GM10248 (cell line): ENCODE measurements at regions not wholly inside any gene's neighbourhood (a gene's known extent, or its start where the extent isn't known, plus 50 kb on each side); places are given as distances from the start of the nearest gene placed in this dataset.
"Not testable (repeated sequence)": the region's sequence is repeated elsewhere in the genome, so short reads cannot be mapped to it uniquely, and the experiment has no call there.

ENCODE experiments used
- CTCF ChIA-PET: fragments of 300-600 bp; sonication (Branson Sonifier 250); formaldehyde crosslinking; extraction: SDS; loops from one replicate; lab custom pipeline; 2021; ENCODE audit warnings: antibody characterized with exemption; lab: Yijun Ruan, JAX
- POLR2A ChIA-PET: fragments of 350-650 bp; sonication (Branson Sonifier 250); formaldehyde crosslinking; extraction: SDS; loops from one replicate; lab custom pipeline; 2020; ENCODE audit warnings: antibody characterized with exemption; lab: Yijun Ruan, JAX
- DNase-seq: peaks from one replicate; pipeline ENCODE4 v3.0.0; 2012; ENCODE audit errors: extremely low spot score
- CTCF ChIP-seq: IDR thresholded peaks from 2 replicates; pipeline ENCODE4 v1.5.1; 2012; ENCODE audit warnings: mild to moderate bottlenecking, low read depth; ENCODE audit errors: extremely low read depth, missing control alignments, control extremely low read depth

- ChIA-PET POLR2A (no interaction called here), CTCF (interaction anchor here (0.7 to 4.5 kb wide), 24 partner anchors 9 to 366 kb away, joined by 3 to 44 read pairs (median 4); partner anchors contain the start of gene CIB2)
- TF ChIP-seq CTCF = no peak
- DNase-seq = no peak
Observed at GRCh38 chr15:77909182-77909940, 168.2 kb downstream of the TBC1D2B start.

GRCh38 chr15:77908752-77909111 lies 168.8 kb downstream of the TBC1D2B start:
- DNase-seq, POLR2A ChIA-PET: not testable (repeated sequence)
- CTCF ChIA-PET = interaction anchor here (0.7 to 4.5 kb wide), 13 partner anchors 8 to 330 kb away, joined by 3 to 44 read pairs (median 3); no protein-coding TSS in a partner anchor

- ChIA-PET POLR2A (no interaction called here), CTCF (interaction anchor here (0.7 to 4.5 kb wide), 13 partner anchors 8 to 331 kb away, joined by 3 to 44 read pairs (median 3); no protein-coding TSS in a partner anchor)
- DNase-seq = peak; percentile 56
- TF ChIP-seq CTCF = peak; percentile 92
Observed at GRCh38 chr15:77907824-77908751, 169.4 kb downstream of the TBC1D2B start.

- CTCF ChIA-PET, POLR2A ChIA-PET, DNase-seq: not testable (repeated sequence)
Observed at GRCh38 chr15:77906062-77906990, 171.2 kb downstream of the TBC1D2B start.

- DNase-seq = no peak
- ChIA-PET POLR2A (no interaction called here), CTCF (interaction anchor here (1.4 to 1.5 kb wide), 2 partner anchors 203 to 335 kb away, joined by 3 read pairs; no protein-coding TSS in a partner anchor)
- TF ChIP-seq CTCF = no peak
Observed at GRCh38 chr15:77905301-77905920, 172.1 kb downstream of the TBC1D2B start.

GRCh38 chr15:77904901-77905300 lies 172.6 kb downstream of the TBC1D2B start:
- POLR2A ChIA-PET = no interaction called here
- TF ChIP-seq CTCF = no peak
- no peak for DNase-seq
- CTCF ChIA-PET = interaction anchor here (1.4 to 1.5 kb wide), 2 partner anchors 203 to 335 kb away, joined by 3 read pairs; no protein-coding TSS in a partner anchor
